WI38 (cell line): ENCODE measurements at regions not wholly inside any gene's neighbourhood (a gene's known extent, or its start where the extent isn't known, plus 50 kb on each side); places are given as distances from the start of the nearest gene placed in this dataset.

Source experiments
- H3K4me3 ChIP-seq: 2 replicates; pipeline ENCODE4 v1.5.1; 2011; ENCODE audit warnings: low read depth, mild to moderate bottlenecking, control low read depth, low read length
- TF ChIP-seq, protein P1 (sequence below): IDR thresholded peaks from 2 replicates; pipeline ENCODE4 v1.5.1; 2012; ENCODE audit warnings: low read depth, mild to moderate bottlenecking, control low read depth, low read length

DNA sequence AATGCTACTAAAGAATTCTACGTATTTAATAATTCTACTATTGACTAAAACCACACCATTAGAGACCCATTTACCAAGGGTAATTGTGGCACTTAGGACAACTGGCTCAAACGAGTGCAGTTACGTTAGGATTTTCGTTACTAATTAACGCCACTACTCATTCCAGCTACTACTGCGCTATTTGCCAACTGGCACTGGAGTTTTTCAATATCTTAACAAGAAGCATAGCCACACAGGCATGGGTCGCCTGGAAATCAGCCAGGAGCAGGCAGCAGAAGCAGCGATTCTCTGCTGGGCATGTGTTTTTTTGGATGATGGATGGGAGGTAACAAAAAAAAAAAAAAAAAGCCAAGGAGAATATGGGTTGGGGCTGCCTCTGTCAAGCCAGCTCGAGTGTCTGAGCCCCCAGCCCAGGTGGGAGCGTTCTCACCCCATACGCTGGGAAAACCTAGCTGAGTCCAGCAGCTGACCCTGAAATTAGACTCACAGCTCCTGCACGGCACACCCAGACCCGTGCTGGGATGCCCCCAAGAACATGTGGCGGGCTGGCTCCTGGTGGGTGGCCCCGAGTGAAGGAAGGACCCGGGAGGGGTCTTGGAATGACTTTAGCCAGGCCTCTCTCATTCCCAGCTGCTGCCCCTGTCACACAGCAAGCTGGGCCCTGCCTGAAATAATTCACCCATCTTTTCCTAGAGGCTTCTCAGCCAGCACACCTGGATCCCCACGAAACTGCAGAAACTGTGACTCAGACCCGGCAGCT is 214.0 kb downstream of the BRD1 start:
- TF ChIP-seq, protein P1, sequence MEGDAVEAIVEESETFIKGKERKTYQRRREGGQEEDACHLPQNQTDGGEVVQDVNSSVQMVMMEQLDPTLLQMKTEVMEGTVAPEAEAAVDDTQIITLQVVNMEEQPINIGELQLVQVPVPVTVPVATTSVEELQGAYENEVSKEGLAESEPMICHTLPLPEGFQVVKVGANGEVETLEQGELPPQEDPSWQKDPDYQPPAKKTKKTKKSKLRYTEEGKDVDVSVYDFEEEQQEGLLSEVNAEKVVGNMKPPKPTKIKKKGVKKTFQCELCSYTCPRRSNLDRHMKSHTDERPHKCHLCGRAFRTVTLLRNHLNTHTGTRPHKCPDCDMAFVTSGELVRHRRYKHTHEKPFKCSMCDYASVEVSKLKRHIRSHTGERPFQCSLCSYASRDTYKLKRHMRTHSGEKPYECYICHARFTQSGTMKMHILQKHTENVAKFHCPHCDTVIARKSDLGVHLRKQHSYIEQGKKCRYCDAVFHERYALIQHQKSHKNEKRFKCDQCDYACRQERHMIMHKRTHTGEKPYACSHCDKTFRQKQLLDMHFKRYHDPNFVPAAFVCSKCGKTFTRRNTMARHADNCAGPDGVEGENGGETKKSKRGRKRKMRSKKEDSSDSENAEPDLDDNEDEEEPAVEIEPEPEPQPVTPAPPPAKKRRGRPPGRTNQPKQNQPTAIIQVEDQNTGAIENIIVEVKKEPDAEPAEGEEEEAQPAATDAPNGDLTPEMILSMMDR = no peak
- no peak overlapping the region for H3K4me3 ChIP-seq

DNA sequence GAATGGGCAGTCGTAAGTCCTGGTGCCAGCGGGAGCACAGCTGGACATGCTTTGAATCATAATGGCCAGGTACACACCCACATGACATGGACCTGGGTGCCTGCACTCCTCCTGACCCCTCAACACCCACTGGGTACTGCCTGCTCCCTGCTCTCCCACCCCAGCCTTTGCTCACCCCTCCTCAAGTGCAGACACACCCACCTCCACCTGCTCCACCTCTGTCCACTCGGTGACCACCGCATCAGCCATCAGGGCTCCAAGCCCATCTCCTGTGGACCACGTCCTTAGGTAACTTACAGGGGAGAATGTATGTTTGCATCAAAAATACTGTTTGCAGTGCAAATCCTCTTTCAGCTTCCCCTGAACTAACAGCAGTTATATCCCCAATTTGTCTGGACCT is 214.6 kb downstream of the BRD1 start:
- no peak overlapping the region for H3K4me3 ChIP-seq
- TF ChIP-seq, protein P1 = no peak

DNA sequence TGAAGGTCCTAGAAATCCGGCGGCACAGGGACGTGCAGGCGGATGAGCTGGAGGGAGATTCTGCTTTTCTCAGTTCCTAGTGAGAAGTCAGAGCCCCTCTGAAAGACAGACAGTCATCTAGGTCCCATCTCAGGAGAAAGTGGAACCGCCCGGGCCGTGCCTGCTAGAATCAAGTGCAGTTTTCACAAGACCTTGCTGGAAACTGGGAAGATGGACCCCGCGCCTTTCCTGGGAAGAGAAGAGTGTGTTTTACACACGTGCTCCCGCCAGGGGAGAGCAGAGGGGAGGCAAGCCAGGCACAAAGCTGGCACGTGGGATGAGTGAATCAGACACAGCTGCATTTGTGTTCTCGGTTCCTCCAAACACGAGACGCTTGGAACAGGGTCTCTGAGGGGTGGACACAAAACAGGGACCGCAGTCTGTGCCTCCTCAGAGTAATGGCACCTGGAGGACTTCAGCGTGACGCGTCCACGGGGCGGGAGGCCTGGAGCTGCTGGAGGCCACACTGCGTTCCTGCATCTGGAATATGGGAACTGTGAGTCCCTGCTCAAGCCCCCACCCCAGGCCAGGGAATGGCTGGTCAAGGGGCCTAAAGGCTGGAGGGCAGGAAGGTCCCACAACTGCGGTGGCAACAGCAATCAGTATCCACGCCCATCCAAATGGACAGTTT is 218.3 kb downstream of the BRD1 start:
- TF ChIP-seq, protein P1 = no peak

DNA sequence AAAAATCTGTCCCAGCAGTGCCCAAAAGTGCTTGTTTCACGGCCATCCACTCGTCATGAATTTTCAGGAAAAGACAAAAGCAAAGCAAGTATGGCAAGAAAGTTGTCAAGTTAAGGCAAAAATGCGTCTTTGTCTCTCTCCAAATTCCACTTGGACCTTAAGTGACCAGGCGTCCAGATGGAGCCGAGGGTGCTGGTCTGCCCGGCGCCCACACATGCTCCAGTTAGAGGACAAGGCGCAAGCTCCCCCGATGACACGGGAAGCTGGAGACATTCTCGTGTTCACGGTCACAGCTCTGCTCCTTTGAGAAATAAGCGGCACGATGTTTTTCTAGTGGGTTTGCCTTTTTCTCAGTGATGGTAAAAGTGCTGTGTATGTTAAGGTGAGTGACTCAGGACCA is 219.0 kb downstream of the BRD1 start:
- TF ChIP-seq, protein P1 = no peak
- no peak overlapping the region for H3K4me3 ChIP-seq

More for the DNA sequence above, 218.3 kb downstream of the BRD1 start:
- no peak overlapping the region for H3K4me3 ChIP-seq

DNA sequence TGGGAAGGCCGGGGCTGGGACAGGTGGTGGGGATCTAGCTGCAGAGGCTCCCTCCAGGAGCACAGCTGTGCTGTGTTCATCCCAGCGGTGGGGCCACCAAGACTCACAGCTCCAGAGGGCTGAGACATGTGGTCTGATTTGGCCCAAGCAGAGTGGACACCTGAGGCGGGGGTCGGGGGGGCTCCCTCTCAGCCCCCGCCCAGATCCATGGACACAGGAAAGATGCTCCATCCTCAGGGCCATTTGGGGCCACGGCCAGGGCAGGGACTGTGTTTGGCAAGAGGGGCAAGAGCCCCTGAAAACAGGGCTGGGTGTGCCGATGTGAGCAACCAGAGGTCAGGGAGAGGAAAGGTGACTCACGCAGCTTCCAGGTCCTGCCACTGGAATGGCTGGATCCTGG is 219.4 kb downstream of the BRD1 start:
- TF ChIP-seq, protein P1 = no peak

DNA sequence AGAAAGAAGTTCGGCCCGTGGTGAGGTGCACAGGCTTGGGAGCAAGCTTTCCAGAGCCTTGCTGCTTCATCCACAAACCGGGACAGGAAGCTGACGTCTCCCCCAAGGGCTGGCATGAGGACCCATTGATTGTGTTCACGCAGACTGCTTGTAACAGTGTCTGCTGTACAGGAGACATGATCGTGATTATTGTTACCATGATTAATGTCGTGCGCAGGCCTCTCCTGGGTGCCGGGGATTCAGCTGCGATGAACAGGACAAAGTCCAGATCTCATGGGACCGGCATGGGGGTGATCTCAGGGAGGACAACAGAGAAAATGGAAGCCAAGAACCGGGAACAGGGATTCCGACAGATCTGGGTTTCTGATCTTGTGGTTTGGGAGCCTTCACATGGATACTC is 219.9 kb downstream of the BRD1 start:
- H3K4me3 ChIP-seq = no peak overlapping the region
- TF ChIP-seq, protein P1 = no peak

More for the DNA sequence above, 219.4 kb downstream of the BRD1 start:
- no peak overlapping the region for H3K4me3 ChIP-seq
